Adipocyte (in vitro differentiated cells): ENCODE measurements at regions not wholly inside any gene's neighbourhood (a gene's known extent, or its start where the extent isn't known, plus 50 kb on each side); places are given as distances from the start of the nearest gene placed in this dataset.

Experiments used
- DNase-seq: peaks from one replicate; pipeline ENCODE4 v3.0.0-alpha.2; 2015; ENCODE audit warnings: low read depth
- H3K27me3 ChIP-seq: replicated peaks from 2 replicates; pipeline ENCODE4 v1.7.0; 2013; ENCODE audit warnings: mild to moderate bottlenecking, low read length, moderate library complexity; ENCODE audit not compliant: control insufficient read depth, insufficient read depth
- H3K36me3 ChIP-seq: 2 replicates; pipeline ENCODE4 v1.7.0; 2013; ENCODE audit warnings: low read length, mild to moderate bottlenecking, moderate library complexity; ENCODE audit not compliant: control insufficient read depth, insufficient read depth, severe bottlenecking
- H3K4me1 ChIP-seq: 2 replicates; pipeline ENCODE4 v1.7.0; 2013; ENCODE audit warnings: mild to moderate bottlenecking, low read length, moderate library complexity; ENCODE audit not compliant: control insufficient read depth, insufficient read depth
- H3K4me3 ChIP-seq: 2 replicates; pipeline ENCODE4 v1.7.0; 2013; ENCODE audit warnings: mild to moderate bottlenecking, low read length, moderate library complexity
- H3K9ac ChIP-seq: 2 replicates; pipeline ENCODE4 v1.7.0; 2013; ENCODE audit warnings: mild to moderate bottlenecking, low read length, moderate library complexity
- H3K9me3 ChIP-seq: 2 replicates; pipeline ENCODE4 v1.7.0; 2013; ENCODE audit warnings: mild to moderate bottlenecking, low read length, moderate library complexity; ENCODE audit not compliant: control insufficient read depth

DNA sequence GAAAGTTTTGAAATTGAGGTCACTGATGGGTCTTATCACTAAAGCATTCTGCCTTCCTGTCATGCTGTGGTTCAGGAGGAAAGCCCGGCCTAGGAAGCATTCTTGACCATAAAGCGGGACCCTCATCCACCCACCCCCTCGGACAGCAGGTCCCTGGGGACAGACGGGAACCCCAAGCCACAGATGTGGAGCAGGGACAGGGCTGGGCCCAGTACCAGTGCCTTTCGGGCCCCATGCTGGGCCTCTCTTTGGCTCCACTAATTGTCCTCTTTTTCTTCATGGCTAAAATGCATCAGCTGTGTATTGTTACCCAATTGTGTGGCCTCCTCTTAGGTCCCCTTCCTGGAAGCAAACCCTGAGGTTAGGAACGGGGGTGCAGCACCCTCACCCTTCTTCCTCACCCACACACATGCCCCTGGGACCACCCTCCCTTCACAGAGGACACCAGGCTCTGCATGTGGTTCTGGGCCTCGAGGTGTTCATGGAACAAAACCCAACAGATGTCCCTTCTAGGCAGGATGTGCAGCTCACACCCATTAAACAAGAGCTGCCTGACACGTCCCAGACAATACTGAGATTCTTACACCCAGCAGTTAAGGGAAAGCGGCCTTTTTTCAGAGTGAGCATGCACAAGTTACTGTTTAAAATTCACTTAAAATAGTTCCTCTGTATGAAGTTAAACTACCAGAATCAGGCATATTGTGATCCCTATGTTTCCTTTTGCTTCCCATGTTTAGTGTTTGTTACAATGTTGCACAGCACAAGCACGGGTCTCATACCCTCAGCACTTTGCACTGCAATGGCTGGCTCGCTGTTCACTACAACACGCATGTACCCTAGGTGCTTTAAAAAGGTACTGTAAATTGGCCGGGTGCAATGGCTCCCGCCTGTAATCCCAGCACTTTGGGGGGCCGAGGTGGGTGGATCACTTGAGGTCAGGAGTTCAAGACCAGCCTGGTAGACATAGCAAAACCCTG, 807.6 kb downstream of the BRD1 start:
- no peaks in the 10 kb centered on the region for H3K4me1 ChIP-seq
- no peak for DNase-seq

DNA sequence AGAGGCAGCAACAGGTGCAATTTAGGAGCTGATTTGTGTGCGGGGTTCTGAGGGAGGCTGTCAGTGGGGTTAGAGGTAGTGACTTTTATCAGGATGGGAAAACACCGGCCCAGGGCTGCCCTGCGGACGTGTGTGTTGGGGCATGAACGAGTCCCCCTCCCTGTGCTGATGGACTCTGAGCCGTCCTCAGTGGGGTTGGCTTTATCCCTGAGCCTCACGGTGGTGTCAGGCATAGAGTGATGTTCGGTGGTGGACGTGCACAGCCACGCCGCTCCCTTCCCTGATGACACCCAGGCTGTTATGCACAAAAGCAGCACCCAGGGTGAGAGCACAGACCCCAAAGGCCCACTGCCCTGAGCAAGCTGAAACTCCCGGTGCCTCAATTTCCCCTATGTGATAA, 809.1 kb downstream of the BRD1 start:
- DNase-seq, result no peak
- Histone ChIP-seq H3K36me3 (no peaks in the 10 kb centered on the region), H3K4me3 (no peak overlapping the region), H3K4me1 (no peaks in the 10 kb centered on the region), H3K9me3 (no peaks in the 10 kb centered on the region), H3K27me3 (peaks cover 4% of the 10 kb centered on the region), H3K9ac (no peak overlapping the region)

More for the DNA sequence above, 807.6 kb downstream of the BRD1 start:
- H3K4me3 ChIP-seq, result no peak overlapping the region
- no peak overlapping the region for H3K9ac ChIP-seq
- H3K9me3 ChIP-seq, result no peaks in the 10 kb centered on the region
- no peaks in the 10 kb centered on the region for H3K36me3 ChIP-seq
- H3K27me3 ChIP-seq, result peaks cover 4% of the 10 kb centered on the region

DNA sequence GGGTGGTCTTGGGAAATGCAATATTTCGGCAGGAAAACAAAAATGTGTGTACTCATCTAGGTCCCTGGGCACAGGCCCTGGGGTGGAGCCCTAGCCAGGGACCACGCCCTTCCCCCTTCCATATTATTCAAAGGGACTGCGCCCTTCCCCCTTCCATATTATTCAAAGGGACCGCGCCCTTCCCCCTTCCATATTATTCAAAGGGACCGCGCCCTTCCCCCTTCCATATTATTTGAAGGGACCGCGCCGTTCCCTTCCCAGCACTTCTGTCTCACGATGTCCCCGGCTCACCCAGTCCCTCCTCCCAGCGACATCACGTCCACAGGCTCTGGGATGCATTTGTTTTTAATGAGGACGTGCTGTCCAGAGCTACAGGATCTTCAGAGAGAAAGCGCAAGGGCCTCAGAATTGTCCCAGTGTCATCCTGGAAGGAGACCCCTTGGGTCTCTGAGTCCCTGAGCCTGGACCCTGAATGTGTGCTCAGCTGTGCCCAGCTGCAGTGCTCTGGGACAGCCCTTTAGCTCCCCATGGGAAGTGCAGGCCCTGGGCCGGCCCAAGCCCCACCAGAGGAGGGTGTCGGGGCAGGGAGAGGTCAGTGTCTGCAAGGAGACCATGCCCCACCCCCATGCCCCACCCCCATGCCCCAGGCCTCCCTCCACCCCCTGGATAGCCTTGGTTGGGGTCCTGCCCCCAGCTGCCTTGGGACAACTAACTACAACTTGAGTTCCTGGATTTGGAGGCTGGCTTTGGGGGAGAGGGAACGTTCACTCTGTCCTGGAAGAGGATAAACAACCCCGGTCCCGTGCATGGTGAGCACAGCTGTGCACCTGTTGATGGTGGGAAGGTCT, 810.0 kb downstream of the BRD1 start:
- no peaks in the 10 kb centered on the region for H3K36me3 ChIP-seq
- no peak overlapping the region for H3K9ac ChIP-seq
- H3K9me3 ChIP-seq, result no peaks in the 10 kb centered on the region
- peaks cover 4% of the 10 kb centered on the region for H3K27me3 ChIP-seq
- no peaks in the 10 kb centered on the region for H3K4me1 ChIP-seq
- no peak overlapping the region for H3K4me3 ChIP-seq
- DNase-seq, result no peak

DNA sequence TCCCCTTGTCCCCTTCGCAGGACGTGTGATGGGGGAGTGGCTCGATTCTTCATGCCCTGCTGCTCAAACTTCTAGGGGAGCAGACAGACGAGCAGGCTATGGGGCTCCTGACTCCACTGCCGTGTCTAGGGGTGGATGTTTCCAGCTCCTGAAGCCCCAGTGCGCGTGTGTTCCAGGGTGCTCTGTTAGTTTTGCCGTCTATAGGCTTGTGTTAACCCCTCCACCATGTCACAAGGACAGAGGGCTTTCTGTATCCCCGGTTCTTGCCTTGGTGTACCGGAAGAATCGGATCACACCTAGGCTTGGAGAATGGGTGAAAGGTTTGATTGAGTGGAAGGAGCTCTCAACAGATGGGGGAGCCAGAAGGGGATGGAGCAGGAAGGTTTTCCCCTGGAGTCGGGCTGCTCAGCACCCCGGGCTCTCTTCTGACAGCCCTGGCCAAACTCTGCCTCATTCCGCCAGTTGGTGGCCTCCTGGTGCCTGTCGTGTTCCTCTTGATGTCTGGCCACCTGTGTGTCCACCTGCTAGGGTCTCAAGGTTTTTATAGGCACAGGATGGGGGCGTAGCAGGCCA, 810.7 kb downstream of the BRD1 start:
- Histone ChIP-seq H3K27me3 (peaks cover 4% of the 10 kb centered on the region), H3K9me3 (no peaks in the 10 kb centered on the region), H3K9ac (no peak overlapping the region), H3K36me3 (no peaks in the 10 kb centered on the region), H3K4me3 (no peak overlapping the region), H3K4me1 (no peaks in the 10 kb centered on the region)
- no peak for DNase-seq

DNA sequence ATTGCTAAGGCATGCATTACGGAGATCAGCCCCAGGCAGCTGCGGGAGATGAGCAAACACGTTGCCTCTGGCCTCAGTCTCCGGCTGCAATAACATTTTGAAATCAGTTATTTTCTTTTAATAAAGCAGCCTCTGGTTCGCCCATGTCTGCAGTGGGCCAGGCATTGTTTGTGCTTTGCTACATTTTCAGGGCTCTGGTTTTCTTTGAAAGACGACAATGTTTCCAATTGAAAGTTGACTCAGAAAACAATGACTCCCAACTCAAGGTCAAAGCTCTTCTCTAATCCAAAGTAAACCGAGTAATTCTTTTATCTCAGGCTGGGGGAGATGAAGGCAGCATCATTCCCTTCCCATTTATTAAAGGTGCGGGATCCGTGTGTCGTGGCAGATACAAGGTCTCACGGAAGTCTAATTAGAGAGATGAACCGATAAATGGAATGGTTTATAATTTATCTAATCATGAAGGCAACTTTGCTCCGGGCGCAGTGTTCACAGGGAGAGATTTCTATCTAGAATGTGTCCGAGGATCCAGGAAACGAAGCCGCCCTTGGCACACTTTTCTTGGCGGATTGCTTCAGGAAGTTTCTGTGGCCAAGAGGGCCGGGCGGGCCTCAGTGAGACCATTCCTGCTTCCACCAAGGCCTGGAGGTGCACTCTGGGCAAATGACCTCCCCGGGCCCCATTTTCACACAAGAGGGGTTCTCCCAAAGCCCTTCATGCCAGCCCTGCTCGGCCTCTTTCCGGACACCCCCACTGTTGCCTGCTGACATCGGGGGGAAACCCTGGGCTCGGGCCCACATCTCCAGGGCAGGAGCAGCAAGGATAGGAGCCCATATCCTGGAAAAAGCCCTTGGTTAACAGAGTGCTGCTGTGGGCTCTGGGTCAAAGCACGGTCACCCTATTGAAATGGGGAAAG, 811.4 kb downstream of the BRD1 start:
- no peaks in the 10 kb centered on the region for H3K36me3 ChIP-seq
- DNase-seq, result no peak
- no peaks in the 10 kb centered on the region for H3K9me3 ChIP-seq
- H3K4me1 ChIP-seq, result no peaks in the 10 kb centered on the region
- H3K4me3 ChIP-seq, result no peak overlapping the region
- peaks cover 4% of the 10 kb centered on the region for H3K27me3 ChIP-seq
- no peak overlapping the region for H3K9ac ChIP-seq

DNA sequence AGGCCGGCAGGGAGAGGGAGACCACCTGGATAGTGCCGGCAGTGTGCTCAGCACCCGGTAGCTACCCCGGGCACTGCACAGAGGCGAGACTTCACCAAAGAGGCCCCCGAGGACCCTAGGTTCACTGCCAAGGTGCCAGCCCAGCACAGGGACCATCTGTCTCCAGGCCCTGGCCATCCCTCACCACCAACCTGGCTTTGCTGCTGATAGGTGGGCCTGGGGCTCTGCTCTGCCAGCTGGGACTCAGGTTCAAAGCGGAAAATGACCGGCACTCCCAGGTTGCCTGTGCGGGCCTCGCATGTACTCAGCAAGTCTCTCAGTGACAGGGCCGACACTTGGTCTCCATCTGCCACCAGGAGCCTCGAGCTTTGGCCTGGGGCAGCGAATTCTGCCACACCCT, 812.2 kb downstream of the BRD1 start:
- no peaks in the 10 kb centered on the region for H3K36me3 ChIP-seq
- no peak for DNase-seq

DNA sequence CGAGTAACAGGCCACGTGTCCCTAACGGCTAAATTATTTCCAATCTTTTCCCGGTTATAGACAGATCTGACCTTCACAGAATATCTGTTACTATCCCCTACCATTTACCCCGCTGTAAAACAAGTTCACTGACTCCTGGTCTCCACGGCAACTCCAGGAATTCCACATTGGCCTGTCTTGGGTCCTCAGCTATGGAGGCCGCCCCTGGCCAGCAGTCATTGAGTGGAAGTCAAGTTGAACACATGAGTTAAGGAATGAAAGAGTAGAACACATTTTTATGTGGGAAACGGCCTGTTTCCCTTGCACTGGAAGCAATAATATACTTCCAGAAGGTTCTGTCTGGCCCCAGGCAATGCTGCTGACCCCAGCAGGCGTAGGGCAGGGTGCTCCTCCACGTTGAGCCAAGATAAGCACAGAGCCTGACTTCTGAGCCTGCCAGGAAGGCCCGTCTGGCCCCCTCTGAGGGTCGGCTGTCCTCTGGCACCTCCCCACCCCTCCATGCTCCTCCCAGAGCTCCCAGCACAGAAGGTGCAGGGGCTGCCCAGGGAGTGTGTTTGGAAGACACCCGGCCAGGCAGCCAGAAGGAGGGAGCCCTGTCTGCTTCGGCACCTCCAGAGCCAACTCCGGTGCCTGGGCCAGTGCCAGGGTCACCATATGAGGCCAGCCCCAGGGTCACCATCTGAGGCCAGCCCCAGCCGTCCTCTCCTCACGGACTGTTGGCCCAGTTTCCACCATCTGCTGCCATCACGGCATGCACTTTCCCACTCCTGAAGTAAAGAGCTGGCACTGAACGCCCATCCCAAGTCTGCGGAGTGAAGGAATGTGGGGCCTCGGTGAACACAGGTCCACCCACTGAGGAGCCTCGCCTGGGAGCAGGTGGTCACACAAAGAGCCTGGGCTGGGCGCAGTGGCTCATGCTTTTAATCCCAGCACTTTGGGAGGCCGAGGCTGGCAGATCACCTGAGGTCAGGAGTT, 813.2 kb downstream of the BRD1 start:
- Histone ChIP-seq H3K27me3 (peaks cover 4% of the 10 kb centered on the region), H3K36me3 (no peaks in the 10 kb centered on the region), H3K4me3 (no peak overlapping the region), H3K9ac (no peak overlapping the region), H3K9me3 (no peaks in the 10 kb centered on the region), H3K4me1 (no peaks in the 10 kb centered on the region)
- DNase-seq, result no peak

More for the DNA sequence above, 812.2 kb downstream of the BRD1 start:
- H3K9me3 ChIP-seq, result no peaks in the 10 kb centered on the region
- H3K27me3 ChIP-seq, result peaks cover 4% of the 10 kb centered on the region
- H3K4me1 ChIP-seq, result no peaks in the 10 kb centered on the region
- H3K9ac ChIP-seq, result no peak overlapping the region
- no peak overlapping the region for H3K4me3 ChIP-seq

DNA sequence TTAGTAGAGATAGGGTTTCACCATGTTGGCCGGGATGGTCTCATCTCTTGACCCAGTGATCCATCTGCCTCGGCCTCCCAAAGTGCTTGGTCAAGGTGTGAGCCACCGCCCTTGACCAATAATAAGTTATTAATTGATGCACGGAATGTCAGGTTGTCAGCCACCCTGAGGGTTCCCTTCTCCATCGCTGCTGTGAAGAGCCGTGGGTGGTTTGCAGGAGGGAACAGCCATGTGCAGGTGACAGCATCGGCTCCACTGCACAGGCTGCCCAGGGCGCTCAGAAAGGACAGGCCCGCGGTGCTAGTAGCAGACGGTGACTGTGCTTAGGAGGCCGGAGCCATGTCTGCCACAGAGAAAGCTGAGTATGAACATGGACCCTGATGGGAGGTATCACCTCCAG, 814.0 kb downstream of the BRD1 start:
- Histone ChIP-seq H3K4me1 (no peaks in the 10 kb centered on the region), H3K36me3 (no peaks in the 10 kb centered on the region), H3K9me3 (no peaks in the 10 kb centered on the region), H3K27me3 (peaks cover 4% of the 10 kb centered on the region), H3K9ac (no peak overlapping the region), H3K4me3 (no peak overlapping the region)
- DNase-seq, result no peak

DNA sequence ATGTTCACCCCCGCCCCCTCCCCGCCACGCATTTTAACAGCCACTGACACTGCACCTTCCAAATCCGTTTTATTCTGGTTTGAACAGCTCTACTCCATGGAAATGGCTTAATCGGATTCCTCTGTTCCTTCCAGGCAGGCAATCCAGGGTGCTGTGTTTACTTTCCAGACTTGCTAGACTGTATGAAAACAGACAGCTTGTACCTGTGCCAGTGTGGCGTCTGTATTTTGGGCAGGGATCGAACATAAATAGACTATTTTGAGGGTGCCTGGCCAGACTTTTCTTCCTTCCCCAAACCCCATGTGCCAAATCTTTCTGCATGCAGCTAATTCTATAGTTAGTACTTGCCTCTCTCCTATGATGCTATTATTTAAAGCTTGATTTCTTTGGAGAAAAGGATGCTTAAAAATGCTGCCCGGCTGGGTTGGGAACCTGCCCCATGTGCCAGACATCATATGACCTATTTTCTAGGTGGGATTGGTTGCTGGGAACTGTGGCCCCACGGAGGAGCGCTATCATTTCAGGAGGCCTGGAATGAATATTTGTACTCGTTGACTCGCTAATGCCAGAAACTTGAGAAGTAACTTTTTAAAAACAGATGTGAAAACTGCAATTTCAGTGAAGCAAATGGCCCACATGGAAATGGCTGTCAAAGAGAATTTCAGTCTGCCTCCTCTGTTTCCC, 814.8 kb downstream of the BRD1 start:
- Histone ChIP-seq H3K9ac (no peak overlapping the region), H3K4me1 (no peaks in the 10 kb centered on the region), H3K4me3 (no peak overlapping the region), H3K9me3 (no peaks in the 10 kb centered on the region), H3K36me3 (no peaks in the 10 kb centered on the region), H3K27me3 (peaks cover 4% of the 10 kb centered on the region)
- DNase-seq, result no peak
